ENCODE measurements at regions not wholly inside any gene's neighbourhood (a gene's known extent, or its start where the extent isn't known, plus 50 kb on each side); places are given as distances from the start of the nearest gene placed in this dataset.

DNA sequence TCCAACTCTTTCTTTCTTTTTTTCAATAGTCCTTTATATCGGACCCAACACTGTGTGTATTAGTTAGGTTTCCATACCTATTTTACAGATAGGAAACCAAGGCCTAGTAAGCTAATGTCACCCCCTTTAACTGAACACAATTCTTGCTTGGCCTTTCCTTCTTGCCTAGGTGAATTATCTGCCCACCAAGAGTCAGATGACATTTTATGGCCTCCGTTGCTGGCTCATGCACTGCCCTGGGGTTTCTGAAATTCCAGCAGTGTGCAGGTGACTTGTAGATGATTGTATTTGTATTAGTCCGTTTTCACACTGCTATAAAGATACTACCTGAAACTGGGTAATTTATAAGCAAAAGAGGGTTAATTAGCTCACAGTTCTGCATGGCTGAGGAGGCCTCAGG, 293.8 kb downstream of the GAS1 start:
- no peaks in the 10 kb centered on the region for H3K36me3 ChIP-seq (ENCODE audit: control insufficient read depth, insufficient read depth, low read length)
- H3K27me3 ChIP-seq (ENCODE audit: control insufficient read depth, insufficient read depth, low read length, poor library complexity, severe bottlenecking), result no peaks in the 10 kb centered on the region
- WGBS, 2 experiments, result 54 to 61% methylated on average over 3 of the region's 3 CpGs
- H3K9me3 ChIP-seq (ENCODE audit: control insufficient read depth, low read length), result no peaks in the 10 kb centered on the region
- H3K27ac ChIP-seq (ENCODE audit: insufficient read depth, low read depth, low read length, poor library complexity, severe bottlenecking), result no peak overlapping the region
- H3K4me1 ChIP-seq (ENCODE audit: control insufficient read depth, insufficient read depth, low read length), result no peaks in the 10 kb centered on the region
- no peak overlapping the region for H3K4me3 ChIP-seq (ENCODE audit: insufficient read depth, low read depth, low read length)

DNA sequence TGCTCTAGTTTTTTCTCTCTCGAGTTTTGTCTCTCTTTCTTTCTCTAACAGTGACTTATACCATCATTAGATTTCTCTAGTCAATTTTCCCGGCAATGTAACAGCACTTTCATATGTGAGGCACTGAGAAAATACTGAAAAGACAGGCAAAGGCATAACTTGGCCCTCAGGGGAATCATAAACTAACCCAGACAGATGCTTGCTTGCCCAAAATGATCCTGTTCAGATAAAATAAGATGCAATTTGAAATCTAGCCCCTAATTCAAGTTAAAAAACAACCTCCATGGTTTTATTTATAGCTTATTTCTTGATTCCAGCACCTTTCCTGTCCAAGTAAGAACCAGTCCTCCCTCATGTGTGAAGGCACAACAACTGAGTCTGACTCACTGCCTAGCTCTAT, 294.6 kb downstream of the GAS1 start:
- no peaks in the 10 kb centered on the region for H3K27me3 ChIP-seq (ENCODE audit: control insufficient read depth, insufficient read depth, low read length, poor library complexity, severe bottlenecking)
- H3K4me1 ChIP-seq (ENCODE audit: control insufficient read depth, insufficient read depth, low read length), result no peaks in the 10 kb centered on the region
- H3K27ac ChIP-seq (ENCODE audit: insufficient read depth, low read depth, low read length, poor library complexity, severe bottlenecking), result no peak overlapping the region
- H3K9me3 ChIP-seq (ENCODE audit: control insufficient read depth, low read length), result no peaks in the 10 kb centered on the region
- 90 to 94% methylated on average over 2 of the region's 2 CpGs for WGBS, 2 experiments
- no peaks in the 10 kb centered on the region for H3K36me3 ChIP-seq (ENCODE audit: control insufficient read depth, insufficient read depth, low read length)
- no peak overlapping the region for H3K4me3 ChIP-seq (ENCODE audit: insufficient read depth, low read depth, low read length)

DNA sequence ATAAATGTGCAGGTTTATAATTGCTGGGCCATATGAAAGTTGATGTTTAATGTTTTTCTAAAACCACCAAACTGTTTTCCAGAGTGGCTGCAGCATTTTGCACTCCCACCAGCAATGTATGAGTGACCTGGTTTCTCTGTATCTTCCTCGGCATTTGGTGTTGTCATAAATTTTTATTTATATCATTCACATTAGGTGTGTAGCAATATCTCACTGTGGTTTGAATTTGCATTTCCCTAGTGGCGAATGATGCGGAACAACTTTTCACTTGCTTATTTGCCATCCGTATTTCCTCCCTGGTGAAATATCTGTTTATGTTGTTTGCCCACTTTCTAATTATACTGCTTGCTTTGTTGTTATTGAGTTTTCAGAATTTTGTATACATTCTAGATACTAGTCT, 295.7 kb upstream of the TUT7 start:
- peaks cover 3% of the 10 kb centered on the region for H3K4me1 ChIP-seq (ENCODE audit: control insufficient read depth, insufficient read depth, low read length)
- no peak overlapping the region for H3K4me3 ChIP-seq (ENCODE audit: insufficient read depth, low read depth, low read length)
- H3K9me3 ChIP-seq (ENCODE audit: control insufficient read depth, low read length), result no peaks in the 10 kb centered on the region
- no peaks in the 10 kb centered on the region for H3K36me3 ChIP-seq (ENCODE audit: control insufficient read depth, insufficient read depth, low read length)
- H3K27ac ChIP-seq (ENCODE audit: insufficient read depth, low read depth, low read length, poor library complexity, severe bottlenecking), result no peak overlapping the region
- 93 to 100% methylated on average over 1 to 3 of the region's 4 CpGs for WGBS, 2 experiments
- H3K27me3 ChIP-seq (ENCODE audit: control insufficient read depth, insufficient read depth, low read length, poor library complexity, severe bottlenecking), result no peaks in the 10 kb centered on the region

DNA sequence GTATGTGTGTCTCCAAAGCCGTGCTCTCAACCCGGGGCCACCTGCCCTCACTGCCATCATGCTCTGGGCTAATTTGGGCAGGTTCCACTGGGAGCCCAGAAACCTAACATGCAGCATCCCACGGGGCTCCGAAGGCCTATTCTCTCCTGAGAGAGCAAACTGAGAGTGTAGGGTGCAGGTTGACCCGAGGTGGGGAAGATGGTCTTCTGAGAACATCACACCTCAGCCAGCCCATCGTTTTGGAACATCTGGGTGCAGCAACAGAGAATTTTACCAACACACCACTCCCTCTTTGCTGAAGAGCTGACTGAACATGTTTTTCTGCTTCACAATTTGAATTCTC, 294.6 kb upstream of the TUT7 start:
- Histone ChIP-seq H3K36me3 (ENCODE audit: control insufficient read depth, insufficient read depth, low read length) (no peaks in the 10 kb centered on the region), H3K9me3 (ENCODE audit: control insufficient read depth, low read length) (no peaks in the 10 kb centered on the region), H3K27ac (ENCODE audit: insufficient read depth, low read depth, low read length, poor library complexity, severe bottlenecking) (no peak overlapping the region), H3K4me1 (ENCODE audit: control insufficient read depth, insufficient read depth, low read length) (peaks cover 8% of the 10 kb centered on the region), H3K27me3 (ENCODE audit: control insufficient read depth, insufficient read depth, low read length, poor library complexity, severe bottlenecking) (no peaks in the 10 kb centered on the region), H3K4me3 (ENCODE audit: insufficient read depth, low read depth, low read length) (no peak overlapping the region)
- WGBS, 2 experiments, result 93 to 94% methylated on average over 6 of the region's 6 CpGs

DNA sequence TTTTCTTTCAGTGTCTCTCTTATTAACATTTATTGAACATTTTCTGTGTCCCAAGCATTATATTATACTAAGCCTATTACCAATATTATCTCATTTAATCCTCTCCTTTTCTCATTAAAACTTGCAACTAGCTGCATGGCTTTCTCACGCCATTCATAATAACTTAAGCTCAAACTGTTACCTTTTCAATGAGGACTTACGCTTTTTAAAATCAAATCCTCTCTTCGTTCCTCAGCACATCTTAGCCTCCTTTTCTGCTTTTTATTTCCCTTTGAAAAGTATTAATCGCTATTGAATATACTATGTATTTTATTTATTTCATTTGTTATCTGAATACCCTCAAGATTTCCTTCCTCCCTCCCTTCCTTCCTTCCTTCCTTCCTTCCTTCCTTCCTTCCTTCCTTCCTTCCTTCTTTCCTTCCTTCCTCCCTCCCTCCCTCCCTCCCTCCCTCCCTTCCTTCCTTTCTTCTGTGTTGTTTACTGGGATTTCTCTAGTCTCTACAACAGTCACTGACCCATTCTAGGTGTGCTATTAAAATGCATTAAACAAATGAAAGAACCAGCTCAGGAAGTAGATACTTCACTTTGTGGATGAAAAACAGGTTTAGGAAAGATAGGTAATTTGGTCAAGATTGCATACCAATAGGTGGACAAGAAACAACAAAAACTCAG, 294.1 kb upstream of the TUT7 start:
- no peaks in the 10 kb centered on the region for H3K27me3 ChIP-seq (ENCODE audit: control insufficient read depth, insufficient read depth, low read length, poor library complexity, severe bottlenecking)
- H3K27ac ChIP-seq (ENCODE audit: insufficient read depth, low read depth, low read length, poor library complexity, severe bottlenecking), result no peak overlapping the region
- no peak overlapping the region for H3K4me3 ChIP-seq (ENCODE audit: insufficient read depth, low read depth, low read length)
- no peaks in the 10 kb centered on the region for H3K36me3 ChIP-seq (ENCODE audit: control insufficient read depth, insufficient read depth, low read length)
- no peaks in the 10 kb centered on the region for H3K9me3 ChIP-seq (ENCODE audit: control insufficient read depth, low read length)
- WGBS, 2 experiments, result 90 to 97% methylated on average over 3 of the region's 4 CpGs
- H3K4me1 ChIP-seq (ENCODE audit: control insufficient read depth, insufficient read depth, low read length), result peaks cover 11% of the 10 kb centered on the region

DNA sequence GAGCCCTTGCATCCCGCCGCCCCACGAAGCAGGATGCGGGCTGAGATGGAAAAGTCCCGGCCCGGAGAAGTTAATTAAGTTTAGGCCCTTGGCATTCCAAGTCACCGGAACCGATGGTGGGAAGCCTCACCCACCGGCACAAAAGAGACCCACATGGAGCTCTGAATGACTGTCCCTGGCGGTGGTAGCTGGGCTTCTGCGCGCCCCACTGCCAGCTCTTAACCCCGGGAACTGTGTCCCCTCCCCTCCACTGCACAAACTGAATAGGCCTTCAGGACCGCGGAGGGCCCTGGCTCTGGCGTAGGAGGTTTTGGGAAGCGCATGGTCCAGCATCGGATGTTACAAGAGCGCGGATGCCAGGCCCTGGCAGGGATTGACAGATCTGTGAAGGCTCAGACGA, 291.1 kb upstream of the TUT7 start:
- Histone ChIP-seq H3K4me3 (ENCODE audit: insufficient read depth, low read depth, low read length) (no peak overlapping the region), H3K9me3 (ENCODE audit: control insufficient read depth, low read length) (no peaks in the 10 kb centered on the region), H3K27me3 (ENCODE audit: control insufficient read depth, insufficient read depth, low read length, poor library complexity, severe bottlenecking) (no peaks in the 10 kb centered on the region), H3K27ac (ENCODE audit: insufficient read depth, low read depth, low read length, poor library complexity, severe bottlenecking) (no peak overlapping the region), H3K4me1 (ENCODE audit: control insufficient read depth, insufficient read depth, low read length) (peaks cover 23% of the 10 kb centered on the region), H3K36me3 (ENCODE audit: control insufficient read depth, insufficient read depth, low read length) (no peaks in the 10 kb centered on the region)
- 85 to 90% methylated on average over 21 of the region's 21 CpGs for WGBS, 2 experiments

DNA sequence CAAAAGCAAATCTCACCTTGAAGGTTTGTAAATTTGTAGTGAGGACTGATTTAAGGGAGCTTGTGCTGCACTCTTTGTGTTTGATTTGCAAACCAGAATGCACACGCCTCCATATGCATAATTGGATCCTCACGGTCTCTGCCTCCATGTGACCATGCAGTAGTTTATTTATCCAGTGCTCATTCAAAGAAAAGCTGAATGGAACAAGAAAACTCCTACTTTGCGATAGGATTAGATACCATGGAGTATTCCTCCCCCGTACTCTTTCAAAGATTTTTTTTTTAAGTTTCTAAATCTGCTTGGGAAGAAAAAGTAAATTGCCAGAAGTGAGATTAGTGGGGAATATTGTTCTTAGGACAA, 290.4 kb upstream of the TUT7 start:
- WGBS, 2 experiments, result 71 to 74% methylated on average over 4 of the region's 4 CpGs

DNA sequence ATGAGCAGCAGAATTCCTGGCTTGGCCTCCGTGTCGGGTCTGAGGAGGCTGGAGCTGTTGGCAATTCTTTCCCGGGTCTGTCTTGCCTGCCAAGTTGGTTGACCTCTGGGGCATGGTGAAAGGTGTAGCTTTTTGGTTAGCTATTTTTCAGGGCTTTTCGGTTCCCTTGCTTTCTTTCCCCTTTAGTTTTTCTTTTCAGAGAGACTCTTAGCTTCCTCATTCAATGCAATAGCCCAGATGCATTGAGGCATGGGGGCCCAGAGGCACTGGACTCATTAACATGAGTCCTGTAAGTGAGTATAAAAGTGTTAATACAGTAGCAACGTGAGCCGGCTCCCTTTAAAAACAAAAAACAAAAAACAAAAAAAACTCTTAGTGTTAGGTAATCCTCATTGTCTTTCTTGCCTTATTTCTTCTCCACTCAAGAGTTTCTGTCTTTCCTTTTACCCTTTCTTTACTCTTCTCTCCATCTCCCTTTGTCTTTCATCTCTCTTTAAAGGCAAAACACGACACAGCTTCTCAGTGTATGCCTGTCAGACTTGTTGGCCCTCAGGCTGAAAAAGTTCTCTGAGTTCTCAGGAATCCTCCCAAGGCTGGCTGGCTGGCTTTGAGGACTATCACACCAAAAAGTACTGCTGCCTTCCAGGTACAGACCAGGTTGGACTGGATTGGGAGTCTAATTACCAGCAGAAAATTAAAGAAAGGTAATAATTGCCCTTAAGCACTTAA, 289.9 kb upstream of the TUT7 start:
- 67 to 68% methylated on average over 7 of the region's 7 CpGs for WGBS, 2 experiments
- no peak overlapping the region for H3K27ac ChIP-seq (ENCODE audit: insufficient read depth, low read depth, low read length, poor library complexity, severe bottlenecking)

More for the DNA sequence above, 290.4 kb upstream of the TUT7 start:
- no peaks in the 10 kb centered on the region for H3K36me3 ChIP-seq (ENCODE audit: control insufficient read depth, insufficient read depth, low read length)
- peaks cover 26% of the 10 kb centered on the region for H3K4me1 ChIP-seq (ENCODE audit: control insufficient read depth, insufficient read depth, low read length)
- no peaks in the 10 kb centered on the region for H3K9me3 ChIP-seq (ENCODE audit: control insufficient read depth, low read length)
- no peak overlapping the region for H3K4me3 ChIP-seq (ENCODE audit: insufficient read depth, low read depth, low read length)
- H3K27ac ChIP-seq (ENCODE audit: insufficient read depth, low read depth, low read length, poor library complexity, severe bottlenecking), result no peak overlapping the region
- no peaks in the 10 kb centered on the region for H3K27me3 ChIP-seq (ENCODE audit: control insufficient read depth, insufficient read depth, low read length, poor library complexity, severe bottlenecking)

DNA sequence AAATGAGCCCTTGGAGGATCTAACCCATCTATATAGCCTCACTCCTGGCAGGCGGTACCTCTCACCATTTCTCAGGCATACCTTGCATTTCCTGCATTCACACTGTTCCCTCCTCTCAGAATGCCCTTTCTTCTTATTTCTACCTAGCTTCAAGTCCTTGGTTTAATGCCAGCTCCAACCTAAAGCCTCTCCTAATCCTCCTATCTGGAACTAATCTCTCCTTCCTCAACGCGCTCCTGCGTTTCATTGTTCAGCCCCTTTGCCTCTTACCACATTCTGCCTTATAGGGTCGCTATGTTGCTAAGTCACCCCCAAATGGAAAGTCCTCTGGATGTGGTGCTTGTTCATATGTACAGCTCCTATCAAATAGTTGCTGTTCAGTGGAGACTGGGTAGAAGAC, 288.5 kb upstream of the TUT7 start:
- Histone ChIP-seq H3K27me3 (ENCODE audit: control insufficient read depth, insufficient read depth, low read length, poor library complexity, severe bottlenecking) (no peaks in the 10 kb centered on the region), H3K4me1 (ENCODE audit: control insufficient read depth, insufficient read depth, low read length) (peaks cover 31% of the 10 kb centered on the region), H3K36me3 (ENCODE audit: control insufficient read depth, insufficient read depth, low read length) (no peaks in the 10 kb centered on the region), H3K27ac (ENCODE audit: insufficient read depth, low read depth, low read length, poor library complexity, severe bottlenecking) (no peak overlapping the region), H3K9me3 (ENCODE audit: control insufficient read depth, low read length) (no peaks in the 10 kb centered on the region), H3K4me3 (ENCODE audit: insufficient read depth, low read depth, low read length) (no peak overlapping the region)
- WGBS, 2 experiments, result 70 to 76% methylated on average over 5 of the region's 5 CpGs

More for the DNA sequence above, 289.9 kb upstream of the TUT7 start:
- Histone ChIP-seq H3K36me3 (ENCODE audit: control insufficient read depth, insufficient read depth, low read length) (no peaks in the 10 kb centered on the region), H3K4me3 (ENCODE audit: insufficient read depth, low read depth, low read length) (no peak overlapping the region), H3K27me3 (ENCODE audit: control insufficient read depth, insufficient read depth, low read length, poor library complexity, severe bottlenecking) (no peaks in the 10 kb centered on the region), H3K4me1 (ENCODE audit: control insufficient read depth, insufficient read depth, low read length) (peaks cover 26% of the 10 kb centered on the region), H3K9me3 (ENCODE audit: control insufficient read depth, low read length) (no peaks in the 10 kb centered on the region)

DNA sequence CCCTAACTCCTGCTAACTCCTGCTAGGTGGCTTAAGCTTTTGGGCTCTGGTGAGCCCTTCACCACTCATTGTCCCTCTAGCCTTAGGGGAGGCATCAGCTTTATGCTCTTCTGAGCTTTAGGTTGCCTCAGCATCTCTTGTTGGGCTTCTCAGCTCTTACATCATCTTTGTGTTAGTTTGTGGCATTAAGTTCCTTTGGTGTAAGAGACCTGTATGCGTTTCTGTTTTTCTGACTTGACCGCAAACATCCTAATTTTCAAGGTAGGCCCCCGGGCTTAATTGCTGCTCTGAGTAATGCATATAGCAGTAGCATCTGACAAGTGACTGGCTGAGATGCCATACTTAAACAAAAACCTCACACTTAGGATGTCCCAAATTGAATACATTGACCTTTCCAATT, 287.8 kb upstream of the TUT7 start:
- 95 to 97% methylated on average over 3 of the region's 3 CpGs for WGBS, 2 experiments
- no peaks in the 10 kb centered on the region for H3K27me3 ChIP-seq (ENCODE audit: control insufficient read depth, insufficient read depth, low read length, poor library complexity, severe bottlenecking)
- no peak overlapping the region for H3K4me3 ChIP-seq (ENCODE audit: insufficient read depth, low read depth, low read length)
- H3K9me3 ChIP-seq (ENCODE audit: control insufficient read depth, low read length), result no peaks in the 10 kb centered on the region
- H3K27ac ChIP-seq (ENCODE audit: insufficient read depth, low read depth, low read length, poor library complexity, severe bottlenecking), result no peak overlapping the region
- peaks cover 31% of the 10 kb centered on the region for H3K4me1 ChIP-seq (ENCODE audit: control insufficient read depth, insufficient read depth, low read length)
- H3K36me3 ChIP-seq (ENCODE audit: control insufficient read depth, insufficient read depth, low read length), result no peaks in the 10 kb centered on the region

Data from ectodermal cell (in vitro differentiated cells).